ENCODE measurements at regions not wholly inside any gene's neighbourhood (a gene's known extent, or its start where the extent isn't known, plus 50 kb on each side); places are given as distances from the start of the nearest gene placed in this dataset.

- intact Hi-C loops (cut with DNase I): no loop called here
- H3K9me3 ChIP-seq: no peaks in the 10 kb centered on the region
- no peak for ATAC-seq
- no peaks in the 10 kb centered on the region for H3K36me3 ChIP-seq
- 85% methylated on average over 2 of the region's 2 CpGs for WGBS (ENCODE audit: insufficient coverage, low coverage, low lambda C conversion rate, missing lambda C conversion rate)
- TF ChIP-seq POLR2A (IDR thresholded peaks at IDR 0.05) (no peak), CTCF (IDR thresholded peaks at IDR 0.05) (no peak)
- H3K27me3 ChIP-seq: no peaks in the 10 kb centered on the region
- DNase-seq: no peak
- no peaks in the 10 kb centered on the region for H3K4me1 ChIP-seq
- H3K4me3 ChIP-seq: no peak overlapping the region
- H3K27ac ChIP-seq: no peak overlapping the region
Observed at GRCh38 chr3:168894214-168894613, 769.3 kb downstream of the MECOM start.

GRCh38 chr3:168889666-168890065 is 773.8 kb downstream of the MECOM start:
- Histone ChIP-seq H3K27ac (no peak overlapping the region), H3K27me3 (no peaks in the 10 kb centered on the region), H3K36me3 (no peaks in the 10 kb centered on the region), H3K4me3 (no peak overlapping the region), H3K9me3 (no peaks in the 10 kb centered on the region), H3K4me1 (no peaks in the 10 kb centered on the region)
- 30% methylated on average over 1 of the region's 1 CpG for WGBS (ENCODE audit: insufficient coverage, low coverage, low lambda C conversion rate, missing lambda C conversion rate)
- TF ChIP-seq CTCF (IDR thresholded peaks at IDR 0.05): no peak
- no peak for TF ChIP-seq POLR2A (IDR thresholded peaks at IDR 0.05)
- intact Hi-C loops (cut with DNase I): no loop called here
- no peak for DNase-seq
- peak in 1 of 4 donors; percentile 39 for ATAC-seq

- no peak for DNase-seq
- Histone ChIP-seq H3K9me3 (no peaks in the 10 kb centered on the region), H3K4me1 (no peaks in the 10 kb centered on the region), H3K27me3 (no peaks in the 10 kb centered on the region), H3K27ac (no peak overlapping the region), H3K36me3 (no peaks in the 10 kb centered on the region), H3K4me3 (no peak overlapping the region)
- TF ChIP-seq POLR2A (IDR thresholded peaks at IDR 0.05) (no peak), CTCF (IDR thresholded peaks at IDR 0.05) (no peak)
- intact Hi-C loops (cut with DNase I): no loop called here
- 73% methylated on average over 2 of the region's 2 CpGs for WGBS (ENCODE audit: insufficient coverage, low coverage, low lambda C conversion rate, missing lambda C conversion rate)
- ATAC-seq: no peak
Observed at GRCh38 chr3:168888781-168889180, 774.7 kb downstream of the MECOM start.

- no peaks in the 10 kb centered on the region for H3K36me3 ChIP-seq
- WGBS (ENCODE audit: insufficient coverage, low coverage, low lambda C conversion rate, missing lambda C conversion rate): 52% methylated on average over 2 of the region's 2 CpGs
- intact Hi-C loops (cut with DNase I): no loop called here
- H3K27me3 ChIP-seq: no peaks in the 10 kb centered on the region
- H3K9me3 ChIP-seq: no peaks in the 10 kb centered on the region
- H3K4me1 ChIP-seq: no peaks in the 10 kb centered on the region
- H3K27ac ChIP-seq: no peak overlapping the region
- TF ChIP-seq POLR2A (IDR thresholded peaks at IDR 0.05) (no peak), CTCF (IDR thresholded peaks at IDR 0.05) (no peak)
- no peak for DNase-seq
- H3K4me3 ChIP-seq: no peak overlapping the region
- ATAC-seq: no peak
Observed at GRCh38 chr3:168885028-168885427, 778.5 kb downstream of the MECOM start.

GRCh38 chr3:168884353-168884903 is 779.1 kb downstream of the MECOM start:
- peak in 2 of 4 donors; percentile 36 to 63 for ATAC-seq
- Histone ChIP-seq H3K27ac (no peak overlapping the region), H3K27me3 (no peaks in the 10 kb centered on the region), H3K9me3 (no peaks in the 10 kb centered on the region), H3K4me3 (no peak overlapping the region), H3K4me1 (no peaks in the 10 kb centered on the region), H3K36me3 (no peaks in the 10 kb centered on the region)
- WGBS (ENCODE audit: insufficient coverage, low coverage, low lambda C conversion rate, missing lambda C conversion rate): 0% methylated on average over 1 of the region's 1 CpG
- TF ChIP-seq POLR2A (IDR thresholded peaks at IDR 0.05) (no peak), CTCF (IDR thresholded peaks at IDR 0.05) (no peak)
- intact Hi-C loops (cut with DNase I): no loop called here
- no peak for DNase-seq

Measured in right lobe of liver (tissue), 6 donors.